Vagina (tissue), 2 donors: ENCODE measurements at regions not wholly inside any gene's neighbourhood (a gene's known extent, or its start where the extent isn't known, plus 50 kb on each side); places are given as distances from the start of the nearest gene placed in this dataset.

Experiments used
- DNase-seq, 2 donors: peaks; one replicate each; pipeline ENCODE4 v3.0.0-alpha.2; 2017; ENCODE audit errors: extremely low spot score in 2 of 2
- H3K27ac ChIP-seq: fragments of 200-600 bp; sonication (generic); one replicate; pipeline ENCODE4 v1.5.1; 2019
- H3K27me3 ChIP-seq: fragments of 200-600 bp; sonication (generic); one replicate; pipeline ENCODE4 v1.5.1; 2019
- H3K36me3 ChIP-seq, 2 donors: fragments of 200-600 bp; sonication (generic); one replicate each; pipeline ENCODE4 v1.5.1; 2017 to 2019
- H3K4me1 ChIP-seq: fragments of 200-600 bp; sonication (generic); one replicate; pipeline ENCODE4 v1.5.1; 2019
- H3K4me3 ChIP-seq, 2 donors: fragments of 200-600 bp; sonication (generic); 1 replicate in 1 of 2; 2 replicates in 1 of 2; pipeline ENCODE4 v1.5.1; 2016 to 2019
- H3K9me3 ChIP-seq: fragments of 200-600 bp; sonication (generic); one replicate; pipeline ENCODE4 v1.5.1; 2019
- POLR2A ChIP-seq, 2 donors: fragments of 450-650 bp; IDR thresholded peaks; one replicate each; pipeline ENCODE4 v1.6.1; 2017; ENCODE audit warnings: antibody characterized with exemption in 2 of 2, mild to moderate bottlenecking in 2 of 2, moderate library complexity in 2 of 2
- POLR2AphosphoS5 ChIP-seq, 2 donors: sonication (generic); formaldehyde crosslinking; IDR thresholded peaks; one replicate each; pipeline ENCODE4 v1.9.0; 2017; ENCODE audit warnings: antibody characterized with exemption in 2 of 2, mild to moderate bottlenecking in 2 of 2, low read depth in 1 of 2; ENCODE audit not compliant: insufficient read depth in 1 of 2
- intact Hi-C: fragments of 100-400 bp; cut with DNase I; formaldehyde crosslinking; loops from one replicate; pipeline ENCODE4 v1.15.1; 2023
- TF ChIP-seq, protein P1 (sequence below), 3 experiments: fragments of 450-650 bp in 2 of 3; fragments of 200-600 bp in 1 of 3; sonication (generic) in 1 of 3; IDR thresholded peaks; one replicate each; pipeline ENCODE4 v1.5.1; 2017 to 2019; ENCODE audit warnings: antibody characterized with exemption in 3 of 3, mild to moderate bottlenecking in 2 of 3, moderate library complexity in 2 of 3

DNA sequence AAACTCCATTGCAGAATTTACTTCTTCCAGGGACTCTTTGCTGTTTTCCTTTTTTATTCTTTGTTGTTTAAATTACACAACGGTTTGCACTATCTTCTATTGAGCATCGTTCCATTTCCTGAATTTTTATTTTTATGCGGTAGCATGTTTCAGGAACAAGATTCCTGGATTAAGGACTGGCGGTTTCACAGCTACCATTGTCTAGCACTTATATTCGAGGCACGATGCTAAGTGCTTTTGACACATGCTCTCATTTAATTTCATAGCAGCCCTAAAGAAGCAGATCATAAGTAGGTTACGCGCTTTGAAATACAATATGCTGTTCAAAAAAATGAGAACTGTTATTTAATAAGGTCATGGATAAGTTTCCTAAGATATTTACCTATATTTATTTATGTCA is 354.4 kb downstream of the ARL6IP6 start:
- intact Hi-C loops, result no loop called here
- Histone ChIP-seq H3K9me3 (no peaks in the 10 kb centered on the region), H3K27me3 (no peaks in the 10 kb centered on the region), H3K4me1 (peaks cover 12% of the 10 kb centered on the region), H3K4me3 (no peak overlapping the region), H3K36me3 (no peaks in the 10 kb centered on the region), H3K27ac (no peak overlapping the region)
- TF ChIP-seq, protein P1, sequence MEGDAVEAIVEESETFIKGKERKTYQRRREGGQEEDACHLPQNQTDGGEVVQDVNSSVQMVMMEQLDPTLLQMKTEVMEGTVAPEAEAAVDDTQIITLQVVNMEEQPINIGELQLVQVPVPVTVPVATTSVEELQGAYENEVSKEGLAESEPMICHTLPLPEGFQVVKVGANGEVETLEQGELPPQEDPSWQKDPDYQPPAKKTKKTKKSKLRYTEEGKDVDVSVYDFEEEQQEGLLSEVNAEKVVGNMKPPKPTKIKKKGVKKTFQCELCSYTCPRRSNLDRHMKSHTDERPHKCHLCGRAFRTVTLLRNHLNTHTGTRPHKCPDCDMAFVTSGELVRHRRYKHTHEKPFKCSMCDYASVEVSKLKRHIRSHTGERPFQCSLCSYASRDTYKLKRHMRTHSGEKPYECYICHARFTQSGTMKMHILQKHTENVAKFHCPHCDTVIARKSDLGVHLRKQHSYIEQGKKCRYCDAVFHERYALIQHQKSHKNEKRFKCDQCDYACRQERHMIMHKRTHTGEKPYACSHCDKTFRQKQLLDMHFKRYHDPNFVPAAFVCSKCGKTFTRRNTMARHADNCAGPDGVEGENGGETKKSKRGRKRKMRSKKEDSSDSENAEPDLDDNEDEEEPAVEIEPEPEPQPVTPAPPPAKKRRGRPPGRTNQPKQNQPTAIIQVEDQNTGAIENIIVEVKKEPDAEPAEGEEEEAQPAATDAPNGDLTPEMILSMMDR (IDR thresholded peaks at IDR 0.05), result no peak
- TF ChIP-seq POLR2AphosphoS5 (IDR thresholded peaks at IDR 0.05; ENCODE audit: insufficient read depth in 1 of 2, low read depth in 1 of 2), result no peak
- no peak for TF ChIP-seq POLR2A (IDR thresholded peaks at IDR 0.05)
- no peak for DNase-seq

DNA sequence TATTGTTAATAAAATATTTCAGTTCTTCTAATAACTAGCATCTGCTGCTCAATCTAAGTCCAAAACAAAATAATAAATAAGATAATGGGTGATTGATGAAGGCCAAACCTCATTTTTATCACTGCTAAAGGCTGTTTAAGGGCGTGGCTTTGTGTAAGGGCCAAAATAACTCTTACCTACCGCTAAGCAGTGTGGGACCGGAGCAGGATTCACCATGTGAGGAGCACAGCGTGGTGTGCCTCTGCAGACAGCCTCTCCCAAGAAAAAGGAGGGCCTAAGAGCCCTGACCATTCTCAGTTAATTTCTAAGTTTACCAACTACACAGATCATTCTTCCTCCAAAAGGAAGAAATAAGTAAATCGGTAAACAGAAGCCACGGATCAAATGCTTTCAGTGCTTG is 353.7 kb downstream of the ARL6IP6 start:
- TF ChIP-seq, protein P1 (IDR thresholded peaks at IDR 0.05), result no peak
- no peak for TF ChIP-seq POLR2AphosphoS5 (IDR thresholded peaks at IDR 0.05; ENCODE audit: insufficient read depth in 1 of 2, low read depth in 1 of 2)
- intact Hi-C loops, result no loop called here
- peaks cover 12% of the 10 kb centered on the region for H3K4me1 ChIP-seq
- no peaks in the 10 kb centered on the region for H3K36me3 ChIP-seq
- no peak for DNase-seq
- no peaks in the 10 kb centered on the region for H3K27me3 ChIP-seq
- H3K27ac ChIP-seq, result no peak overlapping the region
- H3K9me3 ChIP-seq, result no peaks in the 10 kb centered on the region
- no peak overlapping the region for H3K4me3 ChIP-seq

DNA sequence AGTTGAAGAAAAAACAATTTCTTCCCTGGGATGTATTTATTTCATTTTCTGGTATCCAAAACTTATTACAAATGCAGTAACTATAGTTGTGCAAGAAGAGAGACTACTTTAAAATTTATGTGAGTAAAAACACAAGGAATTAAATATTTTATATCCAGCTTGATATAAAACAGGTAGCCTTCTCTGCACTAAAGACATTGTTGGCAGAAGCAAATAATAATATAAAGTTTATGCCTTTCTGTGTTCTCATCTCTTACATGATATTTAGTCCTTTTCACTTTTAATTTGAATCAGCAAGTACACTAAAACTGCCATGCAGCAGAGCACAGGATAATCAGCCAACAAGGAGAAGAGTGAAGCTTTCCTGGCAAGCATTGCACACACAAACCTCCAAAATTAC is 352.7 kb downstream of the ARL6IP6 start:
- intact Hi-C loops, result no loop called here
- no peak for DNase-seq
- TF ChIP-seq, protein P1 (IDR thresholded peaks at IDR 0.05), result no peak
- TF ChIP-seq POLR2A (IDR thresholded peaks at IDR 0.05) (no peak), POLR2AphosphoS5 (IDR thresholded peaks at IDR 0.05; ENCODE audit: insufficient read depth in 1 of 2, low read depth in 1 of 2) (no peak)
- H3K9me3 ChIP-seq, result no peaks in the 10 kb centered on the region
- no peak overlapping the region for H3K27ac ChIP-seq
- no peaks in the 10 kb centered on the region for H3K36me3 ChIP-seq
- H3K4me1 ChIP-seq, result peaks cover 12% of the 10 kb centered on the region
- H3K4me3 ChIP-seq, result no peak overlapping the region
- no peaks in the 10 kb centered on the region for H3K27me3 ChIP-seq

DNA sequence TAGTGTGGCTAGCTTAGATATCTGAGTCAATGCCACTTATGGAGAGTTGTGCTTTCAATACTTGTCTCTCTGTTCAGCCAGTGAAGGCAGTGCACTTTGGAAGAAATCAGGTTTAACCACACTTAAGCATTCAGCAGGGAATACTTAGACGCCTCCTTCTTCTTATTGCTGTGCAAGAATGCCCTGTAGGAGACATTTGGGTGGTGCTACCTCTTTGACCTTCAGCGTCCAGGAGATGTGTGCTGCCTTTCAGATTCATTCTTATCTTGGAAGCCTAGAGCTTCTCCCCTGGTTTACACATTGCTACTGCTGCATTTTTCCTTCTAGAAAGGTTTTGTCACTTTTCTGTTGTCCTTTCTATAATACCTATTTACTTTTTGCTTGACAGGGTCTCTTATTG is 350.5 kb downstream of the ARL6IP6 start:
- TF ChIP-seq POLR2AphosphoS5 (IDR thresholded peaks at IDR 0.05; ENCODE audit: insufficient read depth in 1 of 2, low read depth in 1 of 2) (no peak), POLR2A (IDR thresholded peaks at IDR 0.05) (no peak)
- TF ChIP-seq, protein P1 (IDR thresholded peaks at IDR 0.05), result no peak
- Histone ChIP-seq H3K27ac (no peak overlapping the region), H3K4me1 (peaks cover 12% of the 10 kb centered on the region), H3K36me3 (no peaks in the 10 kb centered on the region), H3K4me3 (no peak overlapping the region), H3K9me3 (no peaks in the 10 kb centered on the region), H3K27me3 (no peaks in the 10 kb centered on the region)
- intact Hi-C loops, result no loop called here
- DNase-seq, result no peak

DNA sequence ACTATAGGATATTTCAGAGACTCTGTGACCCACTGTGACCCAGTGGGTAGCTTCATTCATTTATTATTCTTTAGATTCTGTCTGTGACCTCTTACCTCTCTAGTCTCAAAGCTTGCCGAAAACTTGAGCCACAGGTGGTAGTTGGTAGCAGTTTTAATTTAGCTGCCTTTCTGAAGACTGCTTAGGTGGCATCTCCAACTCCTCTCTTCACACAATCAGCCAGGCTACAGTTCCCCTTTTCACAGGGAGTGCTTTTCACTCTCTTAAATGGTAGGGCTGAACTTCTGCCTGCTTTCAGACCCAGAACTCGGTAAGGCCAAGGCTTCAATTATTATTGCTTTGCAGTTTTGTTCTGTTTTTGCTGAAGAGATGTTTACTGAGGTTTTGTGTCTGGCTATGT is 349.6 kb downstream of the ARL6IP6 start:
- no peaks in the 10 kb centered on the region for H3K27me3 ChIP-seq
- no peaks in the 10 kb centered on the region for H3K36me3 ChIP-seq
- H3K4me3 ChIP-seq, result no peak overlapping the region
- H3K4me1 ChIP-seq, result peaks cover 12% of the 10 kb centered on the region
- H3K9me3 ChIP-seq, result no peaks in the 10 kb centered on the region
- intact Hi-C loops, result no loop called here
- TF ChIP-seq, protein P1 (IDR thresholded peaks at IDR 0.05), result no peak
- no peak for TF ChIP-seq POLR2A (IDR thresholded peaks at IDR 0.05)
- no peak for TF ChIP-seq POLR2AphosphoS5 (IDR thresholded peaks at IDR 0.05; ENCODE audit: insufficient read depth in 1 of 2, low read depth in 1 of 2)
- DNase-seq, result no peak
- no peak overlapping the region for H3K27ac ChIP-seq
